HG03457 (cell line): ENCODE measurements at regions not wholly inside any gene's neighbourhood (a gene's known extent, or its start where the extent isn't known, plus 50 kb on each side); places are given as distances from the start of the nearest gene placed in this dataset.
"Not testable (repeated sequence)": the region's sequence is repeated elsewhere in the genome, so short reads cannot be mapped to it uniquely, and the experiment has no call there.

Experiments used
- ATAC-seq: cut with Tn5 transposase; IDR thresholded peaks from one replicate; pipeline ENCODE4 v1.9.1; 2021; ENCODE audit warnings: moderate number of reproducible peaks; ENCODE audit not compliant: unreplicated experiment

DNA sequence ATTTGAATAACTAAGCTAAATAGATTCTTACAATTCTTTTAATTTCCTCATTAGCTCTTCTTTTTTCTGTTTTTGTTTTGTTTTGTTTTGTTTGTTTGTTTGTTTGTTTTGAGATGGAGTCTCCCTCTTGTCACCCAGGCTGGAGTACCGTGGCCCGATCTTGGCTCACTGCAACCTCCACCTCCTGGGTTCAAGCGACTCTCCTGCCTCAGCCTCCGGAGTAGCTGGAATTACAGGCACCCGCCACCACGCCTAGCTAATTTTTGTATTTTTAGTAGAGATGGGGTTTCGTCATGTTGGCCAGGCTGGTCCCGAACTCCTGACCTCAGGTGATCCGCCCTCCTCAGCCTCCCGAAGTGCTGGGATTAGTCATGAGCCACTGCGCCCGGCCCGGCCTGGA, 70.7 kb upstream of the ZNF658 start:
- not testable (repeated sequence) for ATAC-seq

DNA sequence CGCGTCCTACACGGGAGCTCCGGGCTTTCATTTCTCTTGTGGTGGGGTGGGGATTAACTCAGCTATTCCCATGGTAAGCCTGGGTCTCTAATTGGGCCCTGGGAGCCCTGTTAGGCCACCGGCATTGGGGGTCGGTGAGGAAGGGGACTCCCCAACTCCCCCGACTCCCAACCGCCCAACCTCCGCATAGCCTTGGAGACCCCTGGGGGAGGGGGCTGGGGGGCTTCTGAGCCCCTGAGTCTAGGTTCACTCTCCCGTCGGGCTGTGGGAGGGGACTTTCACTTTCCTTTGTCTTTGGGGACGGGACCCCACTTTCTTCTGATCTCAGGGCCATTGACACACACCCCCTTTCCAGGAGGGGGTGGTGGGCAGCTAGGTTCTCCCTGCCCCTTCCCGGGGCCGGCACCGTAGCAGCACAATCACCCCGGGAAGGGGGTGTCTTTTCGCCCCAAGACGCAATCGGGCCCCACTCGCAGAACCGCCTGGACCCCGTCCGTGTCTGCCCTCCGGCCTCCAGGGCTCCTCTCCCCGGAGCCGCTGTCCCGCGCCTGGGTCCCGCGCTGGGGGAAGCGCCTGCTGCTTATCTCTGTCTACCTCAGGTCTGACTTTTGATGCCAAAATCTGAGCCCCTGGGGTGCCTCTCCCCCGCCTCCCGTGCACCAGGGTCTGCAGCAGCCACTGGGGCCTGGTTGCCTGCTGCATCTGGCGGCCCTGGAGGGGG, 69.6 kb upstream of the ZNF658 start:
- not testable (repeated sequence) for ATAC-seq

DNA sequence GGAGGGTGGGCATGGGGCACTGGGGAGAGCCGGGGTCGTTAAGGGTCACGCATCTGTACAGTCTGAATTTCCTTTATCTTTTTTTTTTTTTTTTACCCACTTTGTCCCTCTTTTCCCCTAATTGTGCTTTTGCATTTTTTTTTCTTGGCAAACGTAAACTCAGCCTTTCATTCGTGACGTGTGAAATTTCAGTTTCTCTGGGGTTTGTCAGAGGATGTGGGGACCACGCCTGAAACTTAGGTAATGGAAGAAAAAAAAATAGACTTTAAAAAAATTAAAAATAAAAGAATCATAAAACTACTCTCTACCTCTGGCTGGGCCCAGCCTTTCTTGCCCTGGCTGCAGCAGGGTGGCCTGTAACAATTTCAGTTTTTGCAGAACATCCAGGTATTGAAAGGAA, 68.3 kb upstream of the ZNF658 start:
- not testable (repeated sequence) for ATAC-seq

DNA sequence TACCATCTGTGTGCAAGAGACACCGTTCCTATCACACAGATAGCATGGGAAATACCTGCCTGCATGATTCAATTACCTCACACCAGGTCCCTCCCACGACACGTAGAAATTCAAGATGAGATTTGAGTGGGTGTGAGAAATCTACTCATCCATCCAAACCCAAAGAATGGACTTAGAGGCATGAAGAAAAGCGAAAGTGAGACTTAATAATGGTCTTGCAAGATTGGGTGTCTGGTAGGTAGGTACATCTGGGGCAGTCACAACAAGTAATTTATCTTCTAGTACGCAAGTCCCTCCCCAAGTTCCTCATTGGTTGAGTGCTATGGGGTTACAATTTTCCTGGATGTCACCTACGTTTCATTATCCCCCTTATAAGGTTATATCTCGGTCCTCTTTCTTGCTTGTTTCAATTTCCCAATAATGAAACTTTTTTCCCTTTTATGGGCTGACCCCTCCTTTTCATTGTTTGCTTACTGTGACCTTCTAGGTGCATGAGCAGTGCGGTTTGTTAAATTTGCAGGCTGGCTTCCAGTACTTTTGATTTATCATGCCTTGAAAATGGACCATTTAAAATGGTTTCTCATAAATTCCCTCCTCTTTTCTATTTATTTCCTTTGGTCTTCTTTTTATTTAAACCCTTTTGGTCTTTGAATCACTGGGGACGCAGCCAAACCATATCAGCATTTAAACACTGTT, 63.1 kb upstream of the ZNF658 start:
- ATAC-seq = not testable (repeated sequence)
